HG02870 (cell line): ENCODE measurements at regions not wholly inside any gene's neighbourhood (a gene's known extent, or its start where the extent isn't known, plus 50 kb on each side); places are given as distances from the start of the nearest gene placed in this dataset.

Source experiments
- ATAC-seq: cut with Tn5 transposase; IDR thresholded peaks from one replicate; pipeline ENCODE4 v1.9.1; 2021; ENCODE audit warnings: mild to moderate bottlenecking, moderate library complexity; ENCODE audit not compliant: unreplicated experiment

GRCh38 chr22:49536571-49537131, 291.0 kb downstream of the BRD1 start:
- no peak for ATAC-seq

- ATAC-seq, result no peak
Measured at GRCh38 chr22:49535527-49536125, 292.0 kb downstream of the BRD1 start.

DNA sequence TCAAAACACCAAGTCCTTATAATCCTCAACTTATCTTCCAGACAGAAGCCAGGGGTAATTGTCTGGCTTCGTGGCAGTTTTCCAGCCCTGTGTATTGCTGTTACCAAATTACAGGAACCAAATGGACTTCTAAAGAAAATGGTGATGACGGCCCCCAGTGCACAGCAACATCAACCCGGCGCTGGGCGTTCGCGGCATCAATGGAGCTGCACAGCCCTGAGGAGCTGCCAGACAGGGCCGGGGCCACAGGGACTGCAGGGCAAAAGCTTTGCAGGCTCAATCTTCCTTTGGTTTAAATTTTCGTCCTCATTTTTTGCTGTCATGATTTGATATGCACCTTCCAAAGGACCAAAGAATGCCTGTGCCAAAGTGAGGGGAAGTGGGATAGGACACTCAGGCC, 292.5 kb downstream of the BRD1 start:
- no peak for ATAC-seq

DNA sequence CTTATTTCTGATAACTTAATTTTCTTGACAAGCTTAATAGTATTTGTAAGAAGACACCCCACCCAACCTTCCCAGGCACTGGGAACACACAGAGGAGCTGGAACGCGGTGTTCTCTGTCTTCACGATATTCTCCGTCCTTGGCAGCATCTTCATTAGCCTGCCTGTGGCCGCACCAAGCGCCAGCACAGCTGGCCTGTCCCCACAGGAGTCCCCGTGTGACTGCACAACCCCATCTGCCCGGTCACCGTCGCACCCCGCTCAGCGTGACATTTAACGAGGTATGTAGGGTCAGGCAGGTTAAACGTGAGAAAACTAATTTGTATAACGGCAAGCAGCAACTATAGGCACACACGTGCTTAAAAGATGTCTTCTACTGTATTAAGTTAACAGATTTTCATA, 293.3 kb downstream of the BRD1 start:
- no peak for ATAC-seq

GRCh38 chr22:49533886-49534285, 293.8 kb downstream of the BRD1 start:
- ATAC-seq, result no peak

GRCh38 chr22:49532869-49533802, 294.5 kb downstream of the BRD1 start:
- ATAC-seq, result no peak

DNA sequence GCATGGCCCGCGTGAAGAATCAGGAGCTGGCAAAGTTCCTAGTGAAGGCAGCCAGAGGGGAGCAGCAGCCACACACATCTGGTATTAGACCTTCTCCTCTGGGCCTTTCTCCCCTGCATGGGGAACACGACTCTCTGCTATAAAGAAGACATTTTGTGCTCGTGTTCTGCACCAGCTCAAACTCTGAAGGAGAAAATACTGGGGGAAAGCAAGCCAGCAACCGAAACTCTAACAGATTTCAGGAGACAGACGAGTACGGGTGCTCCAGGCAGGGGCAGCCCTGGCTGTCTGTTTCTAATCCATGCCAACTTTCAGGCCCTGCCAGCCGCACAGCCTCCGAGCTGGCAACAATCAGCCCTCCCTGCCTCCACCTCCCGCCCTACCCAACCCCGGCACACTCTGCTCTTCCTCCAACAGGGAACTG, 296.3 kb downstream of the BRD1 start:
- no peak for ATAC-seq

DNA sequence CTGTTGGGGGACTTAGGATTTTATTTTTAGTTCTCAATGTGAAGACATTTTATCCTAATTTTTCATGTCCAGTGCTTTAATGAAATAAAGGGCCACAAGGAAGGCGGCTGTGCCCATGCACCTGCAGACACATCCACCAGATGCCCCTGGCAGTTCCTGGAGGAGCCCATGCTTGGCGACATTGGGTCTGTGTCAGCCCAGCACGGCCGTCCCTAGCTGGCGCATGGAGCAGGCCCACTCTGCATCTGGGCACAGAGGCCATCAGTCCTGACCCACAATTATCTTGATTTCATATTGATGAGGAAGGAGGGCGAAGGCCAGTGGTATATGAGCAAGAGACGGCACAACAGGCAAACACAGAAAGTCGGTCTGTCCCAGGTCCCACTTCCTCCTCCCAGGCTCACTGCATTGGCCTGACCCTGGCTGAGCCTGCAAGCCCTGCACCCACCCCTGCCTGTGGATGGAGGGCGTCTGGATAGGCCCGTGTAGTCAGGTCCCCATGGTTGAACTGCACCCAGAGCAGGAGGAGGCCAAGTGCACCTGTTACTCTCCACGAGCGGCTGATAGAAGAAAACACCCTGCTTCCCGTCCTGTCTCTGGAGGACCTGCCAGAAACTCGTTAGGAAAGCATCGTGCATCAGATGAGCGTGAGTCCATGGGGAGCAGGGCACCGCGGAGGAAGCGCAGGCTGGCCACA, 296.9 kb downstream of the BRD1 start:
- no peak for ATAC-seq

- ATAC-seq, result no peak
Measured at GRCh38 chr22:49528420-49528720, 299.3 kb downstream of the BRD1 start.

DNA sequence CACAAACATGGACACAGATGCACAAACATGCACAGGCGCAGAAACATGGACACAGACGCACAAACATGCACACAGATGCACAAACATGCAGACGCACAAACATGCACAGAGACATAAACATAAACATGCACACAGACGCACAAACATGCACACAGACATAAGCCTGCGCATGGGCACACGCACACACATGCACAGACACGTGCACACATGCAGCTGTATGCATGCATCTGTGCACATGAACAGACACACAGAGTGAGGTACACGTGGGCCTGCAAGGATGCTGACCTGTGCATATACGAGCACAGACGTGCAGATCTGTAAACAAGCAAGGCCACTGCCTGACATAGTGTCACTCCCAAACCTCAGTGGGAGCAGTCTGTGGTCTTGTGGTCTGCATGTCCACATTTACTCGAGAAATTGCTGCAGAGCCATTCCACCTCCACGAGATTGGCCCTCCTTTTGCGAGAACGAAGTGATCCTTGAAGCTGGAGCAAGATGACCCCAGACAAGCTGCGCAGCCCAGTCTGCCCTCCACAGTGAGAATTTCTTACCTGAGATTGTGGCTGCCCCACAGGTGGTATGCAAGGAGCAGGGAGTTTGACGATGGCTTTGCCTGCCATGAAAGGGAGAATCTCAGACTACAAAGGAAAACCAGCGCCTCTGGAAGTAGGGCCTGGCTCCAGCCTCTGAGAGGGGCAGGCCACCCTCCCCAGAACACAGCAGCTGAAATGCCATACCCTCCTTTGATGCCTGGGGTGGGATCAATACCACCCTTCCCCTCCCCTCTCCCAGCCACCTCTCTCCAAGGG, 299.9 kb downstream of the BRD1 start:
- ATAC-seq, result no peak

DNA sequence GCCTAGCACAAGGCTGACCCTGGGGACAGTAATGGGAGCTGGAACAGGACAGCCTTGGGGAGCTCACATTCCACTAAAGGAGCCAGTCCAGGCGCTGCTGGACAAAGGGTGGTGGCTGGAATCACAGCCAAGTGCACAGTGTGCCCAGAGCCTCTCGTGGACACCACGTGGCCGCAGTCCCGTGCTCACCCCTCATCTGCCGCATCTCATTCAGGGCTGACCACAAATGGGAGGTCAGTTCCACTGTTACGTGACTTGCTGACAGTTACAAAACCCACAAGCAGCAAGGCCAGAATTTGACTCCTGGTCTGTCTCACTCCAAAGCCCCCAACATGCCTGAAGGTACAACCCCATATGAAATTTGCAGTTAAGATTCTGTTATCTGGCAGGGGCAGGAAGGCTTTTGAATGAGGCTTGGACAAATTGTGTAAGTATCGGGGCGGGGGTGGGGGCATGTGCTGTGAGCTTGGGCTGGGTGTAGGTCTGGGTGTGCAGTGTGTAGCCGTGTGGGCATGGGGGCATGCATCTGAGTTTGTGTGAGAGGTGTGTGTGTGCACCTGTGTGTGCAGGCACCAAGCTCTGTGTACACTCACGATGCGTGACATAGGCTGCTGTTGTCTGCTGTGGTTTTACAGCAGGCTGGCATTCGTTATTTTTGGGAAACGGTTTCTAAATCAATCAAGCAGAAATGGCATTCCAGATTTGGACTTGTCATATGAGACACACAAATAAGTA, 301.7 kb downstream of the BRD1 start:
- ATAC-seq, result no peak

GRCh38 chr22:49525360-49525759, 302.3 kb downstream of the BRD1 start:
- ATAC-seq, result no peak

- no peak for ATAC-seq
Measured at GRCh38 chr22:49524362-49524761, 303.3 kb downstream of the BRD1 start.

DNA sequence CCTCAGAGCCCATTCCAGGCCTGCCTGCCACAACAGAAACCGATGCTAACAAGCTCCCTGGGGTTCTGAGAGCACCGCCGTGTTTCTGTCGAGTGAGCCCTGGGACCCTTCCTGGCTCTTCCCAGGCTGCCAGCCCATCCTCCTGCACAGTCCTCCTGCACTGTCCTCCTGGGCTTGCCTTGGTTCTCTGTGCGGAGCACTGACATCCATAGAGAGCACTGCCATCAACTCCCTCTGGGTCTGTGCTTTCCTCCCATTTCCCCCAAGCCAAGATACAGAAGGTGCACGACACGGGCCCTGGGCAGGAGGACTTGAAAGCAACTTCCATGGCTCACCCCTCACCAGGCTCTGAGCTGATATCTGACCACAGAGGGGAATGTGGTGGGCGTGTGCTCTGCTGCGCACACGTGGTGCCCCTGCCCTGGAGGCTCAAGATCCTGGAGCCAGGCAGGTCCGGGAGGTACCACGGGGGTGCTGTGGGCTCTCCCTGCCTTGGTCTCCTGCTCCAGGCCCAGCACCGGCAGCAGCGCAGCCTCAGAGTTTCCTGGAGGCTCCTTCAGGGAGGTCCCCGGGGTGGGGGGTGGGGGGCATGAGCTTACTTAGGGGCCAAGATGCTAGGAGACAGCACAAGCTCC, 304.2 kb downstream of the BRD1 start:
- no peak for ATAC-seq

DNA sequence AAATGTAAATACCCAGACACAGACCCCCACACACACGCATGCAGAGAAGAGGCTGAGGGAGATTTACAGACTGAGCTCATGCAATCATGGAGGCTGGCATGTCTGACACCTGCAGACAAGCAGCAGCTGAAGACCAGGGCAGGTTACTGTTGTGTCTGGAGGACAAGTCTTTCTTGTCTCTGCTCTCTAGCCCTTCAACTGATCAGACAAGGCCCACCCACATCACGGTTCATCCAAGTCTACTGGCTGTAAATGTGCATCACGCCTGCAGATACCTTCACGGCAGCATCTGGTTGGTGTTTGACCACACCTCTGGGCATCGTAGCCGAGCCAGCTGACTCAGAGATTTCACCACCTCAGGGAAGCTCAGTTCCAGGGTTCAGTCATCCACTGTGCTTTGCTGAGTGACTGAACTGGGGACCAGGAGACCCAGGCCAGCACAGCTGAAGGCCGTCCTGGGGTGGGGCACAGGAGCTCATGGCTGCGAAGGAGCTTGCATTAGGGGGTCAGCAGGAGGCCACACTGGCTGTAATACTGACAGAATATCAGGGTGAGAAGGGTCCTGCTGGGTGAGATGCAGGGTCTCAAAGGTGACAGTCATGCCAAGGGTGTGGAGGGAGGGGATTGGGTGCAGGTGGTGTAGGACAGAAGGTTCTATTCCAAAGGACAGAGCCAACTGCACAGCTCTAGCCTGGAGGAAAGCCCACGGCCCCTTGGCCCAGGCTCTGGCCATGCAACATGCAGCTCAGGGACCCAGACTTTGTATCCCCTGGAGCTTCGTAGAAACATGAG, 304.9 kb downstream of the BRD1 start:
- ATAC-seq, result no peak

DNA sequence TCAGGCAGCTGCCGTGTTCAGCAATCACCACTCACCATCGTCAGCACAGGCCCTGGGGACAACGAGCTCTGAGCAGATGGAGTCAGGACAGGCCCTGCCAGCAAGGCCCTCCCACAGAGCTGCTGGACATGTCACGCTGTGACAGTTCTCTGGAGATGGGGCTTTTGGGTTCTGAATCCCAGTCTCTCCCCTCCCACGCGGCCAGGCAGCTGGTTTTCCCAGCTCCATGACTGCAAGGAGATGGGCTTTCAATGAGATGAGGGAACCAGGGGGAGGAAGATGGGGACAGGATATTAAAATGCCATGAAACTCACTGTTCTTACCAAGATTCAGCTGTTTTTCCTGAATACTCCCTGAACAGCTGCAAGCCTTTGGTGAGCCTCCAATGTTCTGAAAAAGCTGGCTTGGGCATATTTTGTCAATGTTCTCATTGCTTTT, 305.9 kb downstream of the BRD1 start:
- ATAC-seq, result no peak

DNA sequence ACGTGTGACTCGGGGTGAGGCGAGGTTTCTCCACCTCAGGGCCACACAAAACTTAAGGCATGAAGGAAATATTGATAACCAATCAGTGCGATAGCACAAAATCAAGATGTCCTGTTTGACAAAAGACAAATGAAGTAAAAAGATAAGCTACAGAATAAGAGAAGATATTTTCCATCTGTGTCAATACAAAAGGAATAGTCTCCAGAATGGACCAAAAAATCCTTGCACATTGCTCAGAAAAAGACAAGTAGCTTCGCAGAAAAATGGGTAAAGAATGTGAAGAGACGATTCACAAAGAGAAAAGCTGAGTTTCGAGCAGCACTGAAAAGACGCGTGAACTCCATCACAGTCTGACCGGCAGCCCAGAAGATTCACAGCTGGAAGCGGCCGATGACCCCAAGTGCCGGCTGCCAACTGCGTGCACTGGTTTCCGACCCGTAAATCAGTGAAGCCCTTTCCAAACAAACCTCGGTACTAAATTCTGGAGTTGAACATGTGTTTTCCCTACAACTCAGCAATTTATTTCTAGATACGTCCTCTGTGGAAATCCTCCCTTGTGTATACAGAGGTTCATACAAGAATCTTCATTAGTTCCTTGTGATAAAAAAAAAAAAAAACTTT, 308.4 kb downstream of the BRD1 start:
- no peak for ATAC-seq

DNA sequence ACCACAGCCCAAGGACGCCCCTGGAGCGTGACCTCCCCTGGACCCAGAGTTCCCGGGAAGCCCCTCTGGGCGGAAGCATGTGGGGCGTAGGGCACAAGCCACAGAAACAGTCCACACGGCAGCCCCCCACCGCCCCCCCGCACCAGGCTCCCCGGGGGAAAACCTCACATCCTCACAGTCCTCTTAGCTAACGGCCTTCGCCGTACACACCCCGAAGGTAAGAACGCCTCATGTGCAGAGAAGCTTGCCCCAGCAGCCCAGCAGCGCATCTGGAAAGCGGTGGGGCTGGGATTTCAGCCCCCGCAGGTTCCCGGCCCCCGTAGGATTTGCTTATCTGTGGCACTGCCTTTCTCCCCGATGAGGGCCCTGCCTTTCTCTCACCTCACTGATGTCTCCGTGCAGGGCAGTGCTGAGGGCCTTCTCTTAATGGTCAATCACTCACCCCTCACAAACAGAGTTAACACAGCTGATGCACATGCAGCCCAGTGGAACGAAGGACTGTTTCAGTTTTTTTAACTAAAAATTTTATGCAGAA, 309.2 kb downstream of the BRD1 start:
- ATAC-seq, result no peak
